Lower leg skin (tissue), 3 donors: ENCODE measurements at regions not wholly inside any gene's neighbourhood (a gene's known extent, or its start where the extent isn't known, plus 50 kb on each side); places are given as distances from the start of the nearest gene placed in this dataset.

Source experiments
- POLR2A ChIP-seq, 2 donors: fragments of 450-650 bp; IDR thresholded peaks; one replicate each; pipeline ENCODE4 v1.6.1; 2016 to 2017; ENCODE audit warnings: antibody characterized with exemption in 2 of 2, mild to moderate bottlenecking in 1 of 2, moderate library complexity in 1 of 2
- TF ChIP-seq, protein P1 (sequence below), 3 donors: fragments of 450-650 bp; IDR thresholded peaks; one replicate each; pipeline ENCODE4 v1.5.1; 2016; ENCODE audit warnings: antibody characterized with exemption in 3 of 3, mild to moderate bottlenecking in 3 of 3, moderate library complexity in 2 of 3

DNA sequence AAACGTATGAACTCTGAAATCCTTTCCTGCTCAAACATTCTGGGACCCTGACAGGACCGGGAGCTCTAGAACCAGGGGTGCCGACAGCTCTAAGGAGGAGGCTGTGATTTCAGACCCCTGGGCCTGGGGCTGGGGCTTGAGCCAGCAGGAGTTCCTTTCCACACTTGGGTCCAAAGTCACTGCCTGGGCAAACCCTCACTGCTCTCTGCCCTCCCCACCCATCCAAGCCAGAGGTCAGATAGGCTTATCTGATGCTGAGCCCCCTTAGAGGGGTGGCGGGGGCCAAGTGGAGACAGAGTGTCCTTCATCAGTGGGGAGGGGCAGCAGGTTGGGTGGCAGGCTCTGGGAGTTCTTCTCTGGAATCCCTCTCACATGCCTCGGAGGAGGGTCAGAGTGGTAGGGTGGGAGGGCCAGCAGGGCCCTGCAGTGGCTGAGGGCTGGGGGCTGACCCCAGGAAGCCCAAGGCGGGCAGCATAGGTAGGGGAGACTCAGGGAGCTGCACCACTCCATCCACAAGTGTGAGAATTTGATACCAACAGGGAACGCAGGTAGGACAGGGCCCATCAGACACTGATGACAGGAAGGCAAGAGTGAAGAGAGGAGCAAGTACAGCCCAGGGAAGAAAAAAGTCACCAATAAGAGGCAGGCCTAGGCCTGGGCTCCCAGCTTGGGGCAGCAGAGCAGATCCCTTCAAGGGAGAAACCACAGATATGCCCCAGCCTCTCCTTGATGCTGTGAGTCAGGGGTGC, 121.0 kb downstream of the MRPL14 start:
- no peak for TF ChIP-seq POLR2A (IDR thresholded peaks at IDR 0.05)
- TF ChIP-seq, protein P1, sequence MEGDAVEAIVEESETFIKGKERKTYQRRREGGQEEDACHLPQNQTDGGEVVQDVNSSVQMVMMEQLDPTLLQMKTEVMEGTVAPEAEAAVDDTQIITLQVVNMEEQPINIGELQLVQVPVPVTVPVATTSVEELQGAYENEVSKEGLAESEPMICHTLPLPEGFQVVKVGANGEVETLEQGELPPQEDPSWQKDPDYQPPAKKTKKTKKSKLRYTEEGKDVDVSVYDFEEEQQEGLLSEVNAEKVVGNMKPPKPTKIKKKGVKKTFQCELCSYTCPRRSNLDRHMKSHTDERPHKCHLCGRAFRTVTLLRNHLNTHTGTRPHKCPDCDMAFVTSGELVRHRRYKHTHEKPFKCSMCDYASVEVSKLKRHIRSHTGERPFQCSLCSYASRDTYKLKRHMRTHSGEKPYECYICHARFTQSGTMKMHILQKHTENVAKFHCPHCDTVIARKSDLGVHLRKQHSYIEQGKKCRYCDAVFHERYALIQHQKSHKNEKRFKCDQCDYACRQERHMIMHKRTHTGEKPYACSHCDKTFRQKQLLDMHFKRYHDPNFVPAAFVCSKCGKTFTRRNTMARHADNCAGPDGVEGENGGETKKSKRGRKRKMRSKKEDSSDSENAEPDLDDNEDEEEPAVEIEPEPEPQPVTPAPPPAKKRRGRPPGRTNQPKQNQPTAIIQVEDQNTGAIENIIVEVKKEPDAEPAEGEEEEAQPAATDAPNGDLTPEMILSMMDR (IDR thresholded peaks at IDR 0.05): no peak
